Neural progenitor cell (in vitro differentiated cells): ENCODE measurements at regions not wholly inside any gene's neighbourhood (a gene's known extent, or its start where the extent isn't known, plus 50 kb on each side); places are given as distances from the start of the nearest gene placed in this dataset.

Source experiments
- DNase-seq: peaks from one replicate; pipeline ENCODE4 v3.0.0-alpha.2; 2016; ENCODE audit warnings: low spot score
- H2AFZ ChIP-seq: fragments of 200-600 bp; sonication (generic); replicated peaks from 2 replicates; pipeline ENCODE4 v1.6.1; 2016; ENCODE audit warnings: antibody characterized with exemption
- H3F3A ChIP-seq: fragments of 200-600 bp; sonication (generic); 2 replicates; pipeline ENCODE4 v1.6.1; 2016; ENCODE audit warnings: antibody characterized with exemption, low read depth
- H3K27ac ChIP-seq: fragments of 200-600 bp; sonication (generic); 2 replicates; pipeline ENCODE4 v1.5.1; 2016; ENCODE audit warnings: mild to moderate bottlenecking
- H3K27me3 ChIP-seq: fragments of 200-600 bp; sonication (generic); 2 replicates; pipeline ENCODE4 v1.6.1; 2016; ENCODE audit warnings: mild to moderate bottlenecking, moderate library complexity
- H3K36me3 ChIP-seq: fragments of 200-600 bp; sonication (generic); 2 replicates; pipeline ENCODE4 v1.5.1; 2016
- H3K4me1 ChIP-seq: fragments of 200-600 bp; sonication (generic); 2 replicates; pipeline ENCODE4 v1.6.1; 2016; ENCODE audit warnings: mixed run types
- H3K4me2 ChIP-seq: fragments of 200-600 bp; sonication (generic); 2 replicates; pipeline ENCODE4 v1.6.1; 2016
- H3K4me3 ChIP-seq: fragments of 200-600 bp; sonication (generic); 2 replicates; pipeline ENCODE4 v1.5.1; 2016
- H3K79me2 ChIP-seq: fragments of 200-600 bp; sonication (generic); 2 replicates; pipeline ENCODE4 v1.6.1; 2016; ENCODE audit warnings: low read depth
- H3K9ac ChIP-seq: fragments of 200-600 bp; sonication (generic); 2 replicates; pipeline ENCODE4 v1.6.1; 2016
- H3K9me3 ChIP-seq: fragments of 200-600 bp; sonication (generic); 2 replicates; pipeline ENCODE4 v1.5.1; 2016; ENCODE audit warnings: low read depth
- H4K20me1 ChIP-seq: fragments of 200-600 bp; sonication (generic); 2 replicates; pipeline ENCODE4 v1.6.1; 2016; ENCODE audit warnings: low read depth
- H3K27ac Mint-ChIP-seq: 3 replicates; pipeline ENCODE4 v1.8.0; 2021; ENCODE audit warnings: mixed read lengths
- H3K27me3 Mint-ChIP-seq: 2 replicates; pipeline ENCODE4 v1.8.0; 2022; ENCODE audit warnings: low read depth, mild to moderate bottlenecking, inconsistent platforms, moderate library complexity, mixed read lengths; ENCODE audit not compliant: insufficient read depth
- H3K36me3 Mint-ChIP-seq: 3 replicates; pipeline ENCODE4 v1.8.0; 2021; ENCODE audit warnings: mixed read lengths
- H3K4me1 Mint-ChIP-seq: 3 replicates; pipeline ENCODE4 v1.8.0; 2021; ENCODE audit warnings: mixed read lengths
- H3K4me3 Mint-ChIP-seq: 3 replicates; pipeline ENCODE4 v1.8.0; 2021; ENCODE audit warnings: mild to moderate bottlenecking, moderate library complexity, mixed read lengths
- H3K9me3 Mint-ChIP-seq: 3 replicates; pipeline ENCODE4 v1.8.0; 2020; ENCODE audit warnings: mixed read lengths
- CTCF ChIP-seq: fragments of 200-600 bp; sonication (generic); IDR thresholded peaks from 2 replicates; pipeline ENCODE4 v1.5.1; 2017; ENCODE audit warnings: antibody characterized with exemption, mild to moderate bottlenecking
- EZH2 ChIP-seq: fragments of 200-600 bp; sonication (generic); IDR thresholded peaks from 2 replicates; pipeline ENCODE4 v1.6.1; 2017; ENCODE audit warnings: antibody characterized with exemption, mild to moderate bottlenecking, moderate library complexity
- EZH2phosphoT487 ChIP-seq: fragments of 200-600 bp; sonication (generic); IDR thresholded peaks from 2 replicates; pipeline ENCODE4 v1.6.1; 2017; ENCODE audit warnings: antibody characterized with exemption

- Histone ChIP-seq H3K79me2 (no peaks in the 10 kb centered on the region), H4K20me1 (no peaks in the 10 kb centered on the region)
Measured at GRCh38 chr3:67204951-67205350, 206.8 kb downstream of the KBTBD8 start.

GRCh38 chr3:67215690-67216089 lies 217.6 kb downstream of the KBTBD8 start:
- Mint-ChIP-seq H3K27ac (no peak overlapping the region), H3K27me3 (no peaks in the 10 kb centered on the region), H3K4me3 (no peak overlapping the region), H3K9me3 (no peaks in the 10 kb centered on the region), H3K4me1 (no peaks in the 10 kb centered on the region), H3K36me3 (no peaks in the 10 kb centered on the region)
- no peaks in the 10 kb centered on the region for H3K36me3 ChIP-seq
- H3K9ac ChIP-seq, result no peak overlapping the region
- H3K4me1 ChIP-seq, result no peaks in the 10 kb centered on the region
- TF ChIP-seq EZH2 (no peak), EZH2phosphoT487 (no peak), CTCF (no peak)
- H3K27ac ChIP-seq, result no peak overlapping the region
- H3F3A ChIP-seq, result no peaks in the 10 kb centered on the region
- no peaks in the 10 kb centered on the region for H4K20me1 ChIP-seq
- no peak overlapping the region for H3K4me2 ChIP-seq
- no peak overlapping the region for H3K4me3 ChIP-seq
- H3K27me3 ChIP-seq, result no peaks in the 10 kb centered on the region
- no peaks in the 10 kb centered on the region for H3K9me3 ChIP-seq
- no peak for DNase-seq
- no peaks in the 10 kb centered on the region for H3K79me2 ChIP-seq
- H2AFZ ChIP-seq, result no peak overlapping the region

More at GRCh38 chr3:67204951-67205350, 206.8 kb downstream of the KBTBD8 start:
- Histone ChIP-seq H3K27me3 (no peaks in the 10 kb centered on the region), H3K4me2 (no peak overlapping the region), H3K4me3 (no peak overlapping the region), H2AFZ (no peak overlapping the region), H3F3A (no peaks in the 10 kb centered on the region), H3K9ac (no peak overlapping the region), H3K9me3 (no peaks in the 10 kb centered on the region), H3K36me3 (no peaks in the 10 kb centered on the region), H3K27ac (no peak overlapping the region), H3K4me1 (no peaks in the 10 kb centered on the region)
- no peaks in the 10 kb centered on the region for H3K36me3 Mint-ChIP-seq
- no peaks in the 10 kb centered on the region for H3K9me3 Mint-ChIP-seq
- TF ChIP-seq EZH2 (no peak), CTCF (no peak), EZH2phosphoT487 (no peak)
- peaks cover 6% of the 10 kb centered on the region for H3K4me1 Mint-ChIP-seq
- no peak for DNase-seq
- H3K27me3 Mint-ChIP-seq, result no peaks in the 10 kb centered on the region
- no peak overlapping the region for H3K4me3 Mint-ChIP-seq
- H3K27ac Mint-ChIP-seq, result no peak overlapping the region

DNA sequence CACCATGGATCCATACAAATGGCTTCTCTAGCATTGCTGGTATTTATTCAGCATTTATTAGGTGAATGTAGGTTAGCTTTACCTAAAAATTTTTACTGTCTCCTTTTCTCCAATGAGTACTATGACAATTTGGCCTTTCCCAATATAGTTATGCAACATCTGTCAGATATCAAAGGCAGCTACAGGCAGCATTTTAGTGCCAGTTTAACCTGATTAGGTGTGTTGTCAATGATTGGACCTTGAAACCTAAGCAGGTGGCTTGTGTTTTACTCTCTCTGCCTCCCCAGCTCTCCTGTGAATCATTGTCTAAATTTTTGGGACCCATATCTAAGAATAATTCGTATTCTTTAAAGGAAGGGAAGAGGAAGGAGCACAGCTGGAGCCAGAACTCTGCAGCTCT lies 228.9 kb downstream of the KBTBD8 start:
- peaks cover 4% of the 10 kb centered on the region for H3K27me3 Mint-ChIP-seq
- no peak overlapping the region for H3K27ac ChIP-seq
- no peak overlapping the region for H3K4me3 Mint-ChIP-seq
- H2AFZ ChIP-seq, result no peak overlapping the region
- H3K4me1 ChIP-seq, result no peaks in the 10 kb centered on the region
- H3K4me2 ChIP-seq, result no peak overlapping the region
- H3K4me3 ChIP-seq, result no peak overlapping the region
- TF ChIP-seq CTCF, result no peak
- H3K36me3 Mint-ChIP-seq, result no peaks in the 10 kb centered on the region
- H4K20me1 ChIP-seq, result no peaks in the 10 kb centered on the region
- no peaks in the 10 kb centered on the region for H3K36me3 ChIP-seq
- H3F3A ChIP-seq, result no peaks in the 10 kb centered on the region
- H3K4me1 Mint-ChIP-seq, result no peaks in the 10 kb centered on the region
- H3K9ac ChIP-seq, result no peak overlapping the region
- H3K9me3 Mint-ChIP-seq, result no peaks in the 10 kb centered on the region
- H3K27ac Mint-ChIP-seq, result no peak overlapping the region
- no peaks in the 10 kb centered on the region for H3K27me3 ChIP-seq
- DNase-seq, result no peak
- H3K79me2 ChIP-seq, result no peaks in the 10 kb centered on the region
- H3K9me3 ChIP-seq, result no peaks in the 10 kb centered on the region

DNA sequence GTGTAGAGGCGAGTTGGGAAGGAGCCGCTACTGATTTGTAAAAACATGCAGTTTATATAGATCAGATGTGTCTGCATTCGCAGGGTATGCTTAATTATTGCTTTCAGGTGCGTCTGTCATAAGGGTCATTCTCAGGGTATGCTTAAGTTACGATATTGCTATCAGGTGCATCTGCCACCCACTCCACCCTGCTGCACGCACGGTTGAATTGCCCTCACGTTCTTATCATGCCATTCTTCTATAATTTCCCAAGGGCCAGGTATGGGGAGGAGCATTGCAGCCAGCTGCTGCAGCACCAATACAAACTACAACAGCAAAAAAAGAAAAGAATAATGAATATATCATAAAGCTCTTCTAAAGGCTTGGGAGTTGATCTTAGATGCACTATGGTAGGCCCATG lies 230.0 kb downstream of the KBTBD8 start:
- H4K20me1 ChIP-seq, result no peaks in the 10 kb centered on the region
- no peaks in the 10 kb centered on the region for H3F3A ChIP-seq
- no peaks in the 10 kb centered on the region for H3K36me3 ChIP-seq
- H3K79me2 ChIP-seq, result no peaks in the 10 kb centered on the region
- no peak overlapping the region for H3K4me2 ChIP-seq
- Mint-ChIP-seq H3K9me3 (no peaks in the 10 kb centered on the region), H3K4me1 (no peaks in the 10 kb centered on the region), H3K4me3 (no peak overlapping the region), H3K36me3 (no peaks in the 10 kb centered on the region), H3K27ac (no peak overlapping the region), H3K27me3 (peaks cover 4% of the 10 kb centered on the region)
- no peaks in the 10 kb centered on the region for H3K27me3 ChIP-seq
- no peaks in the 10 kb centered on the region for H3K9me3 ChIP-seq
- H3K4me1 ChIP-seq, result no peaks in the 10 kb centered on the region
- no peak overlapping the region for H2AFZ ChIP-seq
- no peak overlapping the region for H3K27ac ChIP-seq
- no peak overlapping the region for H3K4me3 ChIP-seq
- TF ChIP-seq CTCF (no peak), EZH2phosphoT487 (no peak), EZH2 (no peak)
- DNase-seq, result no peak
- no peak overlapping the region for H3K9ac ChIP-seq
